ENCODE measurements at regions not wholly inside any gene's neighbourhood (a gene's known extent, or its start where the extent isn't known, plus 50 kb on each side); places are given as distances from the start of the nearest gene placed in this dataset.
A peak's percentile ranks its signal among the peaks of the same experiment; 100 is the strongest.

DNA sequence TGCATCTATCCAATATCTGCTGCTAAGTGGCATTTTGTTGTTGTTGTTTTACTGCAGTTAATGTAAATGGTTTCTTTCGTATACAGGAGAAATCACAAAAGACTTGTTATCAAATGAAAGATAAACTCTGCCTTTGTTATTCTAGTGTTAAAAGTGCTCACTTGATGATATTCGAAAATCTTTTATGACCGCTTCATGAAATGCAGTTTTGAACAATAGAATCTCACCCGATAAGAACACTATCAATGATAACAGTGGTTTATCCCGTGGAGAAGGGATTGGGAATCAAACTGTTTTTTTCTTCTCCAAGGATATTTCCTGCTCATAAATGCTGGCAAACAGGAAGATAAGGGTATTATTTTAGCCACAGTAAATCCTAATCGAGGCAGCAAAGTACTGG is 1366.3 kb downstream of the OLFM4 start:
- ChIA-PET CTCF (no interaction called here), POLR2A (no interaction called here)
- Mint-ChIP-seq H3K27ac (no peak overlapping the region), H3K27me3 (ENCODE audit: low read depth) (peaks cover 22% of the 10 kb centered on the region), H3K36me3 (no peaks in the 10 kb centered on the region), H3K4me1 (peaks cover 27% of the 10 kb centered on the region), H3K9me3 (no peaks in the 10 kb centered on the region), H3K4me3 (no peak overlapping the region)
- TF ChIP-seq ZNF512 (CRISPR knock-in tag; IDR thresholded peaks at IDR 0.05; ENCODE audit: borderline replicate concordance), result no peak
- TF ChIP-seq, protein P1, sequence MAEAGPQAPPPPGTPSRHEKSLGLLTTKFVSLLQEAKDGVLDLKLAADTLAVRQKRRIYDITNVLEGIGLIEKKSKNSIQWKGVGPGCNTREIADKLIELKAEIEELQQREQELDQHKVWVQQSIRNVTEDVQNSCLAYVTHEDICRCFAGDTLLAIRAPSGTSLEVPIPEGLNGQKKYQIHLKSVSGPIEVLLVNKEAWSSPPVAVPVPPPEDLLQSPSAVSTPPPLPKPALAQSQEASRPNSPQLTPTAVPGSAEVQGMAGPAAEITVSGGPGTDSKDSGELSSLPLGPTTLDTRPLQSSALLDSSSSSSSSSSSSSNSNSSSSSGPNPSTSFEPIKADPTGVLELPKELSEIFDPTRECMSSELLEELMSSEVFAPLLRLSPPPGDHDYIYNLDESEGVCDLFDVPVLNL (CRISPR knock-in tag; IDR thresholded peaks at IDR 0.05; ENCODE audit: borderline replicate concordance, low read depth), result no peak
- no peak for TF ChIP-seq ATF2 (CRISPR knock-in tag; IDR thresholded peaks at IDR 0.05; ENCODE audit: borderline replicate concordance, low read depth)
- TF ChIP-seq, protein P2, sequence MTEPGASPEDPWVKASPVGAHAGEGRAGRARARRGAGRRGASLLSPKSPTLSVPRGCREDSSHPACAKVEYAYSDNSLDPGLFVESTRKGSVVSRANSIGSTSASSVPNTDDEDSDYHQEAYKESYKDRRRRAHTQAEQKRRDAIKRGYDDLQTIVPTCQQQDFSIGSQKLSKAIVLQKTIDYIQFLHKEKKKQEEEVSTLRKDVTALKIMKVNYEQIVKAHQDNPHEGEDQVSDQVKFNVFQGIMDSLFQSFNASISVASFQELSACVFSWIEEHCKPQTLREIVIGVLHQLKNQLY (CRISPR knock-in tag; IDR thresholded peaks at IDR 0.05), result no peak
- TF ChIP-seq, protein P3, sequence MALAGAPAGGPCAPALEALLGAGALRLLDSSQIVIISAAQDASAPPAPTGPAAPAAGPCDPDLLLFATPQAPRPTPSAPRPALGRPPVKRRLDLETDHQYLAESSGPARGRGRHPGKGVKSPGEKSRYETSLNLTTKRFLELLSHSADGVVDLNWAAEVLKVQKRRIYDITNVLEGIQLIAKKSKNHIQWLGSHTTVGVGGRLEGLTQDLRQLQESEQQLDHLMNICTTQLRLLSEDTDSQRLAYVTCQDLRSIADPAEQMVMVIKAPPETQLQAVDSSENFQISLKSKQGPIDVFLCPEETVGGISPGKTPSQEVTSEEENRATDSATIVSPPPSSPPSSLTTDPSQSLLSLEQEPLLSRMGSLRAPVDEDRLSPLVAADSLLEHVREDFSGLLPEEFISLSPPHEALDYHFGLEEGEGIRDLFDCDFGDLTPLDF (CRISPR knock-in tag; IDR thresholded peaks at IDR 0.05), result no peak
- TF ChIP-seq SMAD3 (CRISPR knock-in tag; IDR thresholded peaks at IDR 0.05; ENCODE audit: borderline replicate concordance), result no peak
- DNase-seq (ENCODE audit: low spot score) (no peak), ATAC-seq (no peak)

GRCh38 chr13:54402495-54402894 is 1373.9 kb downstream of the OLFM4 start:
- peak; percentile 56; the same call in 1 of the 2 replicates for ATAC-seq
- POLR2A ChIA-PET, result no interaction called here
- no peaks in the 10 kb centered on the region; the same call in none of the 2 replicates for H3K27me3 Mint-ChIP-seq (ENCODE audit: low read depth)
- CTCF ChIA-PET, result no interaction called here
- no peak for TF ChIP-seq JAZF1 (CRISPR knock-in tag; IDR thresholded peaks at IDR 0.05)
- no peak for TF ChIP-seq USF2 (CRISPR knock-in tag; IDR thresholded peaks at IDR 0.05)
- no peak for TF ChIP-seq IRF2 (CRISPR knock-in tag; IDR thresholded peaks at IDR 0.05; ENCODE audit: borderline replicate concordance, low read depth)
- TF ChIP-seq KAT7 (CRISPR knock-in tag; IDR thresholded peaks at IDR 0.05; ENCODE audit: borderline replicate concordance), result no peak
- TF ChIP-seq, protein P4, sequence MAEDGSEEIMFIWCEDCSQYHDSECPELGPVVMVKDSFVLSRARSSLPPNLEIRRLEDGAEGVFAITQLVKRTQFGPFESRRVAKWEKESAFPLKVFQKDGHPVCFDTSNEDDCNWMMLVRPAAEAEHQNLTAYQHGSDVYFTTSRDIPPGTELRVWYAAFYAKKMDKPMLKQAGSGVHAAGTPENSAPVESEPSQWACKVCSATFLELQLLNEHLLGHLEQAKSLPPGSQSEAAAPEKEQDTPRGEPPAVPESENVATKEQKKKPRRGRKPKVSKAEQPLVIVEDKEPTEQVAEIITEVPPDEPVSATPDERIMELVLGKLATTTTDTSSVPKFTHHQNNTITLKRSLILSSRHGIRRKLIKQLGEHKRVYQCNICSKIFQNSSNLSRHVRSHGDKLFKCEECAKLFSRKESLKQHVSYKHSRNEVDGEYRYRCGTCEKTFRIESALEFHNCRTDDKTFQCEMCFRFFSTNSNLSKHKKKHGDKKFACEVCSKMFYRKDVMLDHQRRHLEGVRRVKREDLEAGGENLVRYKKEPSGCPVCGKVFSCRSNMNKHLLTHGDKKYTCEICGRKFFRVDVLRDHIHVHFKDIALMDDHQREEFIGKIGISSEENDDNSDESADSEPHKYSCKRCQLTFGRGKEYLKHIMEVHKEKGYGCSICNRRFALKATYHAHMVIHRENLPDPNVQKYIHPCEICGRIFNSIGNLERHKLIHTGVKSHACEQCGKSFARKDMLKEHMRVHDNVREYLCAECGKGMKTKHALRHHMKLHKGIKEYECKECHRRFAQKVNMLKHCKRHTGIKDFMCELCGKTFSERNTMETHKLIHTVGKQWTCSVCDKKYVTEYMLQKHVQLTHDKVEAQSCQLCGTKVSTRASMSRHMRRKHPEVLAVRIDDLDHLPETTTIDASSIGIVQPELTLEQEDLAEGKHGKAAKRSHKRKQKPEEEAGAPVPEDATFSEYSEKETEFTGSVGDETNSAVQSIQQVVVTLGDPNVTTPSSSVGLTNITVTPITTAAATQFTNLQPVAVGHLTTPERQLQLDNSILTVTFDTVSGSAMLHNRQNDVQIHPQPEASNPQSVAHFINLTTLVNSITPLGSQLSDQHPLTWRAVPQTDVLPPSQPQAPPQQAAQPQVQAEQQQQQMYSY (CRISPR knock-in tag; IDR thresholded peaks at IDR 0.05), result no peak
- no peak for TF ChIP-seq CREM (CRISPR knock-in tag; IDR thresholded peaks at IDR 0.05)
- no peak for TF ChIP-seq ZNF121 (CRISPR knock-in tag; IDR thresholded peaks at IDR 0.05)
- no peak for TF ChIP-seq FOXP1 (CRISPR knock-in tag; IDR thresholded peaks at IDR 0.05; ENCODE audit: borderline replicate concordance)
- TF ChIP-seq, protein P3 (CRISPR knock-in tag; IDR thresholded peaks at IDR 0.05), result no peak
- TF ChIP-seq NFATC4 (CRISPR knock-in tag; IDR thresholded peaks at IDR 0.05), result no peak
- peaks cover 18% of the 10 kb centered on the region for H3K4me1 Mint-ChIP-seq
- no peak overlapping the region for H3K4me3 Mint-ChIP-seq
- peaks cover 8% of the 10 kb centered on the region for H3K36me3 Mint-ChIP-seq
- no peak overlapping the region; the same call in 1 of the 2 replicates for H3K27ac Mint-ChIP-seq
- DNase-seq (ENCODE audit: low spot score), result no peak
- peaks cover 13% of the 10 kb centered on the region for H3K9me3 Mint-ChIP-seq
